ENCODE measurements at regions not wholly inside any gene's neighbourhood (a gene's known extent, or its start where the extent isn't known, plus 50 kb on each side); places are given as distances from the start of the nearest gene placed in this dataset.

DNA sequence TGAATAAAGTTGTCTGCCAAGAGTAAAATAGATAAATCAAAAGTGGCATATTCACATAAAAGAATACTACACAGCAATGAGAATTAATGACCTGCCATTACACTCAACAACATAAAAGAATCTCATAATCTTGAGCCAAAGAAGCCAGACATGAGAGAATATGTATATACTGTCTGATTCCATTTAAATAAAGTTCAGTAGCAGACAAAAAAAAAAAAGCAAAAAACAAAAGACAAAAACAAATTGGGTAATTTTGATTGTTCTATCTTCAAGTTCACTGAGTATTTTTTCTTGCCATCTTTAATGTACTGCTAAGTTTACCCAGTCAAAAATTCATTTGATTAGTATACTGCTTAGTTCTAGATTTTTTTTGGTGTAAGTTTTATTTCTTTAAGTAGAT, 87.9 kb upstream of the TRPC7 start:
- Histone ChIP-seq H3K4me2 (ENCODE audit: insufficient read depth in 1 of 2, low read depth in 2 of 2, low read length in 2 of 2) (no peak overlapping the region), H4K5ac (ENCODE audit: insufficient read length, low read depth, low read length) (no peak overlapping the region), H2AK5ac (ENCODE audit: low read depth, low read length) (no peak overlapping the region), H3K27me3 (replicated peaks in 1 of 4; ENCODE audit: control insufficient read depth in 3 of 4, extremely low read depth in 1 of 4, insufficient read depth in 3 of 4, low read length in 3 of 4) (no peaks in the 10 kb centered on the region), H2BK15ac (ENCODE audit: low read length) (no peak overlapping the region), H3K9me3 (ENCODE audit: insufficient read depth in 2 of 2, low read depth in 1 of 2, low read length in 1 of 2) (no peaks in the 10 kb centered on the region), H3K27ac (ENCODE audit: low read depth, low read length) (no peak overlapping the region), H4K91ac (replicated peaks; ENCODE audit: insufficient read length, low read length) (no peak overlapping the region), H3K14ac (ENCODE audit: insufficient read length) (no peak overlapping the region), H4K8ac (ENCODE audit: extremely low read depth, insufficient read depth, low read length) (no peak overlapping the region), H2AFZ (ENCODE audit: low read length) (no peak overlapping the region), H3K36me3 (ENCODE audit: control insufficient read depth in 2 of 4, insufficient read depth in 4 of 4, low read length in 3 of 4) (no peaks in the 10 kb centered on the region), H2BK20ac (ENCODE audit: low read length) (no peak overlapping the region), H3K79me1 (ENCODE audit: low read depth, low read length) (no peaks in the 10 kb centered on the region), H3K18ac (ENCODE audit: extremely low read depth, low read length) (no peak overlapping the region), H2BK5ac (ENCODE audit: low read depth, low read length) (no peak overlapping the region), H3K23me2 (ENCODE audit: low read depth, low read length) (no peaks in the 10 kb centered on the region), H2BK120ac (replicated peaks; ENCODE audit: low read depth, low read length) (no peak overlapping the region), H3K56ac (replicated peaks; ENCODE audit: insufficient read length, low read depth, low read length) (no peak overlapping the region), H3K4ac (replicated peaks; ENCODE audit: insufficient read length, low read depth, low read length) (no peak overlapping the region), H3K23ac (ENCODE audit: insufficient read length) (no peak overlapping the region), H3K79me2 (ENCODE audit: control insufficient read depth in 1 of 2, insufficient read depth in 2 of 2, low read length in 2 of 2) (no peaks in the 10 kb centered on the region), H3K4me3 (ENCODE audit: extremely low read depth in 1 of 4, insufficient read depth in 2 of 4, low read depth in 3 of 4, low read length in 4 of 4) (no peak overlapping the region), H4K20me1 (replicated peaks in 1 of 2; ENCODE audit: control insufficient read depth in 1 of 2, insufficient read depth in 2 of 2, low read length in 2 of 2) (no peaks in the 10 kb centered on the region), H2BK12ac (ENCODE audit: low read depth, low read length) (no peak overlapping the region), H3K9ac (replicated peaks in 1 of 4; ENCODE audit: extremely low read depth in 1 of 4, low read depth in 3 of 4, low read length in 3 of 4) (no peak overlapping the region), H3K4me1 (replicated peaks in 1 of 4; ENCODE audit: control insufficient read depth in 3 of 4, insufficient read depth in 4 of 4, low read length in 3 of 4) (peaks cover 0 to under 1% (median 0%) of the 10 kb centered on the region in 4 experiments; a peak in 2 of 7 replicates)
- POLR2A ChIA-PET (ENCODE audit: partially characterized antibody): no interaction called here
- no peak for FAIRE-seq
- no peak for TF ChIP-seq TEAD4 (IDR thresholded peaks at IDR 0.05; ENCODE audit: low read depth, low read length)
- TF ChIP-seq KDM5A (IDR thresholded peaks at IDR 0.05; ENCODE audit: low read length): no peak
- TF ChIP-seq ATF2 (IDR thresholded peaks at IDR 0.05; ENCODE audit: low read length): no peak
- no peak for TF ChIP-seq SP4 (IDR thresholded peaks at IDR 0.05; ENCODE audit: low read length)
- no peak for TF ChIP-seq BCL11A (IDR thresholded peaks at IDR 0.05; ENCODE audit: low read depth in 2 of 2, low read length in 2 of 2)
- no peak for TF ChIP-seq RXRA (IDR thresholded peaks at IDR 0.05; ENCODE audit: insufficient read depth, low read depth, low read length)
- no peak for TF ChIP-seq BRCA1 (IDR thresholded peaks at IDR 0.05; ENCODE audit: low read depth, low read length)
- no peak for TF ChIP-seq PHF8 (conservative IDR thresholded peaks at IDR 0.05; ENCODE audit: low read depth, low read length)
- no peak for TF ChIP-seq RNF2 (IDR thresholded peaks at IDR 0.05; ENCODE audit: borderline replicate concordance, low read depth, low read length, missing control alignments, poor library complexity, severe bottlenecking)
- no peak for TF ChIP-seq MAFK (IDR thresholded peaks at IDR 0.05; ENCODE audit: low read depth, low read length)
- TF ChIP-seq CHD2 (IDR thresholded peaks at IDR 0.05; ENCODE audit: low read length): no peak
- no peak for DNase-seq (ENCODE audit: low read depth in 1 of 2, low spot score in 2 of 2)
- CTCF ChIA-PET (ENCODE audit: partially characterized antibody): interaction anchor here (0.9 to 1.1 kb wide), 2 partner anchors 8 to 28 kb away, joined by 3 to 4 read pairs; no protein-coding TSS in a partner anchor

Measured in H1 (cell line).